ENCODE measurements at regions not wholly inside any gene's neighbourhood (a gene's known extent, or its start where the extent isn't known, plus 50 kb on each side); places are given as distances from the start of the nearest gene placed in this dataset.

- TF ChIP-seq CTCF (IDR thresholded peaks at IDR 0.05; ENCODE audit: low read depth, low read length) (no peak), EZH2phosphoT487 (IDR thresholded peaks at IDR 0.05; ENCODE audit: low read depth) (no peak)
Observed at GRCh38 chr3:63192248-63192647, 85.9 kb upstream of the SYNPR start.

All from OCI-LY3 (cell line).